Astrocyte (in vitro differentiated cells and primary cell): ENCODE measurements at regions not wholly inside any gene's neighbourhood (a gene's known extent, or its start where the extent isn't known, plus 50 kb on each side); places are given as distances from the start of the nearest gene placed in this dataset.

Source experiments
- DNase-seq: peaks from one replicate; pipeline ENCODE4 v3.0.0-alpha.2; 2010; ENCODE audit warnings: low read depth
- FAIRE-seq: peaks from 2 replicates; lab custom pipeline; 2011; peaks lifted over from hg19 to GRCh38; lab: Jason Lieb, UNC
- H2AFZ ChIP-seq: 2 replicates; pipeline ENCODE4 v1.6.0; 2012; ENCODE audit warnings: low read depth, low read length, inconsistent platforms
- H3K27ac ChIP-seq: 2 replicates; pipeline ENCODE4 v1.5.1; 2011; ENCODE audit warnings: low read depth, low read length, inconsistent platforms
- H3K27me3 ChIP-seq: 2 replicates; pipeline ENCODE4 v1.6.0; 2011; ENCODE audit warnings: low read length, inconsistent platforms; ENCODE audit not compliant: insufficient read depth
- H3K36me3 ChIP-seq: 2 replicates; pipeline ENCODE4 v1.5.1; 2011; ENCODE audit warnings: low read length, inconsistent platforms; ENCODE audit not compliant: insufficient read depth
- H3K4me1 ChIP-seq: 2 replicates; pipeline ENCODE4 v1.5.1; 2011; ENCODE audit warnings: low read length, inconsistent platforms; ENCODE audit not compliant: insufficient read depth
- H3K4me2 ChIP-seq: 2 replicates; pipeline ENCODE4 v1.6.0; 2012; ENCODE audit warnings: low read length, inconsistent platforms
- H3K4me3 ChIP-seq: 2 replicates; pipeline ENCODE4 v1.5.1; 2011; ENCODE audit warnings: low read depth, mild to moderate bottlenecking, low read length, inconsistent platforms; ENCODE audit not compliant: insufficient read depth
- H3K79me2 ChIP-seq: 2 replicates; pipeline ENCODE4 v1.6.0; 2012; ENCODE audit warnings: mild to moderate bottlenecking, low read length, inconsistent platforms; ENCODE audit not compliant: insufficient read depth
- H3K9ac ChIP-seq: 2 replicates; pipeline ENCODE4 v1.6.0; 2012; ENCODE audit warnings: mild to moderate bottlenecking, low read length, inconsistent platforms
- H3K9me3 ChIP-seq: 2 replicates; pipeline ENCODE4 v1.5.1; 2012; ENCODE audit warnings: low read depth, mild to moderate bottlenecking, low read length, inconsistent platforms; ENCODE audit not compliant: insufficient read depth
- H4K20me1 ChIP-seq: 2 replicates; pipeline ENCODE4 v1.6.0; 2012; ENCODE audit warnings: low read length, inconsistent platforms; ENCODE audit not compliant: insufficient read depth
- H3K27ac Mint-ChIP-seq: one replicate; pipeline ENCODE4 v1.8.0; 2021; ENCODE audit warnings: mild to moderate bottlenecking, mixed read lengths; ENCODE audit not compliant: unreplicated experiment
- H3K27me3 Mint-ChIP-seq: one replicate; pipeline ENCODE4 v1.8.0; 2021; ENCODE audit warnings: low read depth, mixed read lengths; ENCODE audit not compliant: unreplicated experiment
- H3K36me3 Mint-ChIP-seq: one replicate; pipeline ENCODE4 v1.8.0; 2021; ENCODE audit warnings: low read depth, mixed read lengths; ENCODE audit not compliant: unreplicated experiment
- H3K4me1 Mint-ChIP-seq: one replicate; pipeline ENCODE4 v1.8.0; 2021; ENCODE audit warnings: low read depth, mixed read lengths; ENCODE audit not compliant: unreplicated experiment
- H3K4me3 Mint-ChIP-seq: one replicate; pipeline ENCODE4 v1.8.0; 2021; ENCODE audit warnings: mild to moderate bottlenecking, moderate library complexity, mixed read lengths; ENCODE audit not compliant: unreplicated experiment
- H3K9me3 Mint-ChIP-seq: one replicate; pipeline ENCODE4 v1.8.0; 2021; ENCODE audit warnings: mild to moderate bottlenecking, mixed read lengths; ENCODE audit not compliant: unreplicated experiment
- CTCF ChIP-seq: IDR thresholded peaks from 2 replicates; pipeline ENCODE4 v1.5.1; 2011; ENCODE audit warnings: low read depth, mild to moderate bottlenecking, inconsistent platforms, low read length, moderate library complexity; ENCODE audit not compliant: insufficient read depth
- EZH2 ChIP-seq: IDR thresholded peaks from 2 replicates; pipeline ENCODE4 v1.6.1; 2012; ENCODE audit warnings: mild to moderate bottlenecking, low read length, inconsistent platforms; ENCODE audit not compliant: insufficient read depth

- Mint-ChIP-seq H3K9me3 (no peaks in the 10 kb centered on the region), H3K36me3 (no peaks in the 10 kb centered on the region), H3K4me1 (no peaks in the 10 kb centered on the region), H3K27me3 (no peaks in the 10 kb centered on the region), H3K4me3 (no peak overlapping the region), H3K27ac (no peak overlapping the region)
- H3K9ac ChIP-seq: no peak overlapping the region
- H3K27me3 ChIP-seq: no peaks in the 10 kb centered on the region
- H3K36me3 ChIP-seq: no peaks in the 10 kb centered on the region
- no peak overlapping the region for H3K4me2 ChIP-seq
- no peaks in the 10 kb centered on the region for H3K79me2 ChIP-seq
- no peak for FAIRE-seq
- TF ChIP-seq EZH2 (no peak), CTCF (no peak)
- no peak overlapping the region for H3K4me3 ChIP-seq
- H4K20me1 ChIP-seq: no peaks in the 10 kb centered on the region
- H3K27ac ChIP-seq: no peak overlapping the region
- no peak for DNase-seq
- no peaks in the 10 kb centered on the region for H3K9me3 ChIP-seq
- no peaks in the 10 kb centered on the region for H3K4me1 ChIP-seq
- no peak overlapping the region for H2AFZ ChIP-seq
These were observed 192.9 kb upstream of the MBL2 start for GRCh38 chr10:52965509-52965908.

DNA sequence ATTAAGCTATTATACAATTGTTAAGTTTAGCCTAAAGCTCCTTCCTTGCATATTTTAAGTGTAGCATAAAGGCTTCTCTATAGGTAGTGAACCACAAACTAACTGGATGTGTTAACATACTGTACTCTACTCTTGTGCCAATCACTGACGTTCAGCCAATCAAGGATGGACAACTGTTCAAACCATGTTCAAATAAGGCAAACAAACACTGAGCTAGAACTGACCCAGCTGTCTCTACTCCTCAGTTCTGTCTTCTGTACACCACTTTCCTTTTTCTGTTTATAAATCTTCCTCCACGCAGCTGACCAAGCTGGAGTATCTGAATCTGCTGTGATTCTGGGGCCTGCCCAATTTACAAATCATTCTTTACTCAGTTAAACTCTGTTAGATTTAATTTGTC, 188.7 kb upstream of the MBL2 start:
- no peaks in the 10 kb centered on the region for H3K9me3 ChIP-seq
- FAIRE-seq (no peak), DNase-seq (no peak)
- peaks cover 8% of the 10 kb centered on the region for H3K4me1 Mint-ChIP-seq
- no peak overlapping the region for H3K4me3 ChIP-seq
- H3K27ac ChIP-seq: no peak overlapping the region
- no peak overlapping the region for H3K27ac Mint-ChIP-seq
- H3K4me1 ChIP-seq: no peaks in the 10 kb centered on the region
- H3K4me3 Mint-ChIP-seq: no peak overlapping the region
- no peaks in the 10 kb centered on the region for H3K27me3 Mint-ChIP-seq
- no peaks in the 10 kb centered on the region for H3K9me3 Mint-ChIP-seq
- H3K9ac ChIP-seq: no peak overlapping the region
- H2AFZ ChIP-seq: no peak overlapping the region
- no peak overlapping the region for H3K4me2 ChIP-seq
- H3K27me3 ChIP-seq: no peaks in the 10 kb centered on the region
- H4K20me1 ChIP-seq: no peaks in the 10 kb centered on the region
- H3K36me3 ChIP-seq: no peaks in the 10 kb centered on the region
- no peaks in the 10 kb centered on the region for H3K79me2 ChIP-seq
- H3K36me3 Mint-ChIP-seq: no peaks in the 10 kb centered on the region
- TF ChIP-seq EZH2: no peak
- TF ChIP-seq CTCF: no peak

GRCh38 chr10:52959810-52960209, 187.2 kb upstream of the MBL2 start:
- H2AFZ ChIP-seq: no peak overlapping the region
- H3K4me3 ChIP-seq: no peak overlapping the region
- TF ChIP-seq EZH2 (no peak), CTCF (no peak)
- no peaks in the 10 kb centered on the region for H3K36me3 Mint-ChIP-seq
- H3K36me3 ChIP-seq: no peaks in the 10 kb centered on the region
- H3K4me1 Mint-ChIP-seq: peaks cover 8% of the 10 kb centered on the region
- no peaks in the 10 kb centered on the region for H3K79me2 ChIP-seq
- H3K9me3 ChIP-seq: no peaks in the 10 kb centered on the region
- FAIRE-seq: no peak
- no peak for DNase-seq
- no peak overlapping the region for H3K27ac ChIP-seq
- no peak overlapping the region for H3K27ac Mint-ChIP-seq
- no peak overlapping the region for H3K4me3 Mint-ChIP-seq
- no peaks in the 10 kb centered on the region for H3K4me1 ChIP-seq
- H3K4me2 ChIP-seq: no peak overlapping the region
- no peaks in the 10 kb centered on the region for H3K9me3 Mint-ChIP-seq
- H3K27me3 ChIP-seq: no peaks in the 10 kb centered on the region
- H3K27me3 Mint-ChIP-seq: no peaks in the 10 kb centered on the region
- no peaks in the 10 kb centered on the region for H4K20me1 ChIP-seq
- no peak overlapping the region for H3K9ac ChIP-seq
